GM12892 (cell line): ENCODE measurements at regions not wholly inside any gene's neighbourhood (a gene's known extent, or its start where the extent isn't known, plus 50 kb on each side); places are given as distances from the start of the nearest gene placed in this dataset.

ENCODE experiments used
- POLR2A ChIP-seq: IDR thresholded peaks from 2 replicates; pipeline ENCODE4 v1.6.1; 2011; ENCODE audit warnings: low read depth, low read length, control low read depth
- POLR2AphosphoS5 ChIP-seq: IDR thresholded peaks from 2 replicates; pipeline ENCODE4 v1.6.1; 2011; ENCODE audit warnings: low read depth, low read length, control low read depth
- TAF1 ChIP-seq: IDR thresholded peaks from 2 replicates; pipeline ENCODE4 v1.6.1; 2011; ENCODE audit warnings: low read depth, mild to moderate bottlenecking, control low read depth, low read length, borderline replicate concordance

DNA sequence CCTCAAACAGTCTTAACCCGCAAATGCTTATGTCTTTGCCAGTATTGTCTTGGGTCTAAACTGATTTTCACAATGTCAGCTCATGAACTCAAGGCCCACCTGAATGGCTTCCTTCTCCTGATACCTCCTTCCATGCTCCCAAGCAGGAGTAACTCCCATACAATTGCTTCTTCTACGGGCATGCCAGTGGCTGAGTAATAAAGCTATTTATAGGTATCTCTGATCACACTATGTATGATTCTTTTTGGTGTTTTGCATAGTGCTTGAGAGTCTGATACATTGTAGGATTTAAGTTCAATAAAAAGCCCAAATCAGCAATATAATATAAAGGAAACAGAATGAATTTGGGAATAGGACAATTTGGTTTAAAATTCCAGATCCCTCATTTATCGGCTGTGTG, 235.0 kb upstream of the DCN start:
- TF ChIP-seq POLR2A (no peak), POLR2AphosphoS5 (no peak), TAF1 (no peak)
